Panc1 (cell line): ENCODE measurements at regions not wholly inside any gene's neighbourhood (a gene's known extent, or its start where the extent isn't known, plus 50 kb on each side); places are given as distances from the start of the nearest gene placed in this dataset.

ENCODE experiments used
- ATAC-seq: fragments of 200-7000 bp; cut with Tn5 transposase; 2 replicates; pipeline ENCODE4 v1.9.1; 2020; ENCODE audit warnings: mild to moderate bottlenecking, moderate library complexity
- BruUV-seq: library from RNA; stranded (reverse); fragments of 400-500 nt; replicated peaks from 2 replicates; lab custom pipeline; 2021; lab: Mats Ljungman, UMichigan
- CTCF ChIA-PET: fragments of 300-600 bp; sonication (Branson Sonifier 250); formaldehyde crosslinking; loops from one replicate; lab custom pipeline; 2022; ENCODE audit warnings: antibody characterized with exemption; lab: Charles Lee
- POLR2A ChIA-PET: fragments of 300-600 bp; sonication (Branson Sonifier 250); formaldehyde crosslinking; loops from one replicate; lab custom pipeline; 2022; ENCODE audit warnings: antibody characterized with exemption; lab: Charles Lee
- DNase-seq: peaks from one replicate; pipeline ENCODE4 v3.0.0-alpha.2; 2010; ENCODE audit warnings: low read depth, low spot score
- H3K27ac ChIP-seq: 2 replicates; pipeline ENCODE4 v1.5.1; 2011; ENCODE audit warnings: mild to moderate bottlenecking, low read length, inconsistent platforms
- H3K27me3 ChIP-seq: fragments of 200-500 bp; sonication (Bioruptor generic); 2 replicates; pipeline ENCODE4 v1.6.0; 2014; ENCODE audit warnings: low read length, inconsistent platforms; ENCODE audit not compliant: control insufficient read depth, insufficient read depth
- H3K36me3 ChIP-seq: fragments of 200-500 bp; sonication (Bioruptor generic); 2 replicates; pipeline ENCODE4 v1.5.1; 2014; ENCODE audit warnings: inconsistent platforms, mild to moderate bottlenecking, low read length, moderate library complexity; ENCODE audit not compliant: control insufficient read depth, insufficient read depth
- H3K4me1 ChIP-seq: 2 replicates; pipeline ENCODE4 v1.5.1; 2011; ENCODE audit warnings: inconsistent platforms, mild to moderate bottlenecking, low read length, moderate library complexity; ENCODE audit not compliant: control insufficient read depth, insufficient read depth
- H3K4me3 ChIP-seq, 2 experiments: 2 replicates each; pipeline ENCODE4 v1.5.1; 2011 to 2012; ENCODE audit warnings: low read depth in 2 of 2, low read length in 2 of 2, mild to moderate bottlenecking in 2 of 2, inconsistent platforms in 1 of 2, moderate library complexity in 1 of 2
- H3K9me3 ChIP-seq: fragments of 200-500 bp; sonication (Bioruptor generic); 2 replicates; pipeline ENCODE4 v1.5.1; 2014; ENCODE audit warnings: low read depth, mild to moderate bottlenecking, inconsistent platforms, low read length, moderate library complexity; ENCODE audit not compliant: control insufficient read depth, insufficient read depth
- POLR2AphosphoS5 ChIP-seq: IDR thresholded peaks from 2 replicates; pipeline ENCODE4 v1.6.1; 2012; ENCODE audit warnings: mild to moderate bottlenecking, low read depth, low read length, moderate library complexity
- REST ChIP-seq, 2 experiments: IDR thresholded peaks; 2 replicates each; pipeline ENCODE4 v1.6.1; 2011 to 2012; ENCODE audit warnings: low read depth in 2 of 2, control low read depth in 1 of 2, low read length in 1 of 2, mild to moderate bottlenecking in 1 of 2, moderate library complexity in 1 of 2; ENCODE audit not compliant: insufficient read depth in 1 of 2
- SIN3A ChIP-seq: IDR thresholded peaks from 2 replicates; pipeline ENCODE4 v1.6.1; 2012; ENCODE audit warnings: low read depth, mild to moderate bottlenecking, low read length, moderate library complexity, borderline replicate concordance; ENCODE audit not compliant: insufficient read depth
- TCF7L2 ChIP-seq: IDR thresholded peaks from 2 replicates; pipeline ENCODE4 v1.6.1; 2011; ENCODE audit warnings: mild to moderate bottlenecking, low read depth, low read length, inconsistent platforms
- in situ Hi-C: cut with HindIII; loops from 2 replicates; pipeline ENCODE4 v1.10.0; 2016; ENCODE audit warnings: low sequenced_read_pairs, low pct_unique_long_range_greater_than_20kb
- intact Hi-C: fragments of 100-400 bp; cut with micrococcal nuclease; formaldehyde crosslinking; loops from one replicate; pipeline ENCODE4 v1.10.0; 2022; ENCODE audit not compliant: unreplicated experiment
- TF ChIP-seq, protein P1 (sequence below): fragments of 450-650 bp; IDR thresholded peaks from 2 replicates; pipeline ENCODE4 v1.5.1; 2017; ENCODE audit warnings: mild to moderate bottlenecking

DNA sequence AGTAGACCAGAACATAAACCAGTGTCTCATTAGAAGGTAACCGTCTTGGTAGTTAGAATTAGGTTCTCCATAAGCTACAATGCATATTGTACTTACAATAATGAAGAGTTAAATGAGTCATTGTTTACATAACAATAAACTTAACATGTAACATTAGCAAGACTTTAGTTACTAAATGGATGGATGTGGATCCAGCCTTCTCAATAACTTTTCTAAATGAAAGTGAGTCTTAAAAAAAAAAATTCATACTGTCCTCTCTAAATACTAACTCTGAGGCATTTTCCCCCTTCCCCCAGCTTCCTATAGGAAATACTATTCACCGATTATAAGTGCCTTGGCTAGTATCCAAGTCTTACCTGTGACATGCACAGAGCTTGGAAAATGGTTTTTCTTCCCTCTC lies 155.3 kb downstream of the CYB561 start:
- intact Hi-C loops (no loop called here), in situ Hi-C loops (no loop called here)
- DNase-seq (no peak), ATAC-seq (no peak)
- POLR2A ChIA-PET: no interaction called here
- Histone ChIP-seq H3K36me3 (no peaks in the 10 kb centered on the region), H3K4me3 (no peak overlapping the region), H3K4me1 (no peaks in the 10 kb centered on the region), H3K27ac (no peak overlapping the region), H3K27me3 (no peaks in the 10 kb centered on the region), H3K9me3 (peaks cover 11% of the 10 kb centered on the region; the same call in 1 of the 2 replicates)
- CTCF ChIA-PET: no interaction called here
- no peak for TF ChIP-seq POLR2AphosphoS5
- no TSS peak for BruUV-seq

DNA sequence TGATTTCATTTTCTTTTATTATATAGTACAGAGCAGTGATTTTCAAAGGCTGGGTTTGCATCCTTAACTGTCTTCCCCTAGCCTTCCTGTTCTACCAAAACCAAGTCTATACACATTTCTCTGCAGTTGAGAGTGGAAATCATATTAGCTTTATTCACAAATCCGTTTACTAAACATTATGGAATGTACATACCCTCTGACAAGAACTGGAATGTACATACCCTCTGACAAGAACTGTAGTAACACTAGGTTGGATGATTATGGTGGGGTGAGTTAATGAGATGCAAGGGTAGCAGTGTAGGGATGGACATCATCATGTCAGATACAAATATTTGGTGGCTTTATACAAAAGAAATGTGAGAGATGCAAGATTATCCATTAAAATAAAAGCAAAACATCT lies 154.8 kb downstream of the CYB561 start:
- intact Hi-C loops: no loop called here
- POLR2A ChIA-PET: no interaction called here

More for the DNA sequence above, 154.8 kb downstream of the CYB561 start:
- BruUV-seq: no TSS peak
- Histone ChIP-seq H3K36me3 (no peaks in the 10 kb centered on the region), H3K4me3 (no peak overlapping the region), H3K27ac (peak overlapping the region; percentile 14; the same call in 1 of the 2 replicates), H3K27me3 (no peaks in the 10 kb centered on the region), H3K4me1 (no peaks in the 10 kb centered on the region), H3K9me3 (peaks cover 7% of the 10 kb centered on the region; the same call in 1 of the 2 replicates)
- DNase-seq: no peak
- ATAC-seq: no peak
- in situ Hi-C loops: no loop called here
- CTCF ChIA-PET: no interaction called here
- TF ChIP-seq, protein P1, sequence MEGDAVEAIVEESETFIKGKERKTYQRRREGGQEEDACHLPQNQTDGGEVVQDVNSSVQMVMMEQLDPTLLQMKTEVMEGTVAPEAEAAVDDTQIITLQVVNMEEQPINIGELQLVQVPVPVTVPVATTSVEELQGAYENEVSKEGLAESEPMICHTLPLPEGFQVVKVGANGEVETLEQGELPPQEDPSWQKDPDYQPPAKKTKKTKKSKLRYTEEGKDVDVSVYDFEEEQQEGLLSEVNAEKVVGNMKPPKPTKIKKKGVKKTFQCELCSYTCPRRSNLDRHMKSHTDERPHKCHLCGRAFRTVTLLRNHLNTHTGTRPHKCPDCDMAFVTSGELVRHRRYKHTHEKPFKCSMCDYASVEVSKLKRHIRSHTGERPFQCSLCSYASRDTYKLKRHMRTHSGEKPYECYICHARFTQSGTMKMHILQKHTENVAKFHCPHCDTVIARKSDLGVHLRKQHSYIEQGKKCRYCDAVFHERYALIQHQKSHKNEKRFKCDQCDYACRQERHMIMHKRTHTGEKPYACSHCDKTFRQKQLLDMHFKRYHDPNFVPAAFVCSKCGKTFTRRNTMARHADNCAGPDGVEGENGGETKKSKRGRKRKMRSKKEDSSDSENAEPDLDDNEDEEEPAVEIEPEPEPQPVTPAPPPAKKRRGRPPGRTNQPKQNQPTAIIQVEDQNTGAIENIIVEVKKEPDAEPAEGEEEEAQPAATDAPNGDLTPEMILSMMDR: no peak
- no peak for TF ChIP-seq TCF7L2
- no peak for TF ChIP-seq POLR2AphosphoS5
- no peak for TF ChIP-seq SIN3A
- no peak for TF ChIP-seq REST (IDR thresholded peaks at IDR 0.05; ENCODE audit: insufficient read depth in 1 of 2, low read depth in 2 of 2, low read length in 1 of 2)
